HFFc6 (cell line): ENCODE measurements at regions not wholly inside any gene's neighbourhood (a gene's known extent, or its start where the extent isn't known, plus 50 kb on each side); places are given as distances from the start of the nearest gene placed in this dataset.

ENCODE experiments used
- DNase-seq: peaks from one replicate; pipeline ENCODE4 v3.0.0-alpha.2; 2018
- H3K27ac Mint-ChIP-seq: 2 replicates; pipeline ENCODE4 v1.8.0; 2020; ENCODE audit warnings: mild to moderate bottlenecking, mixed read lengths
- H3K27me3 Mint-ChIP-seq: 2 replicates; pipeline ENCODE4 v1.8.0; 2021; ENCODE audit warnings: mild to moderate bottlenecking, moderate library complexity, mixed read lengths; ENCODE audit not compliant: insufficient read depth
- H3K36me3 Mint-ChIP-seq: 2 replicates; pipeline ENCODE4 v1.8.0; 2021; ENCODE audit warnings: low read depth, mixed read lengths
- H3K4me1 Mint-ChIP-seq: 2 replicates; pipeline ENCODE4 v1.8.0; 2020; ENCODE audit warnings: low read depth, mixed read lengths
- H3K4me3 Mint-ChIP-seq: 2 replicates; pipeline ENCODE4 v1.8.0; 2020; ENCODE audit warnings: mild to moderate bottlenecking, moderate library complexity, mixed read lengths
- H3K9me3 Mint-ChIP-seq: 2 replicates; pipeline ENCODE4 v1.8.0; 2020; ENCODE audit warnings: mild to moderate bottlenecking, mixed read lengths
- CTCF ChIP-seq: fragments of 200-600 bp; sonication (generic); IDR thresholded peaks from 2 replicates; pipeline ENCODE4 v1.5.0; 2021; ENCODE audit warnings: antibody characterized with exemption, mild to moderate bottlenecking

- Mint-ChIP-seq H3K4me1 (no peaks in the 10 kb centered on the region), H3K27ac (no peak overlapping the region), H3K9me3 (peaks cover 51% of the 10 kb centered on the region), H3K27me3 (no peaks in the 10 kb centered on the region; the same call in 1 of the 2 replicates), H3K36me3 (no peaks in the 10 kb centered on the region), H3K4me3 (no peak overlapping the region)
- no peak for TF ChIP-seq CTCF
- DNase-seq: no peak
These were observed 2222.7 kb upstream of the WWC1 start for GRCh38 chr5:166068547-166069335.

DNA sequence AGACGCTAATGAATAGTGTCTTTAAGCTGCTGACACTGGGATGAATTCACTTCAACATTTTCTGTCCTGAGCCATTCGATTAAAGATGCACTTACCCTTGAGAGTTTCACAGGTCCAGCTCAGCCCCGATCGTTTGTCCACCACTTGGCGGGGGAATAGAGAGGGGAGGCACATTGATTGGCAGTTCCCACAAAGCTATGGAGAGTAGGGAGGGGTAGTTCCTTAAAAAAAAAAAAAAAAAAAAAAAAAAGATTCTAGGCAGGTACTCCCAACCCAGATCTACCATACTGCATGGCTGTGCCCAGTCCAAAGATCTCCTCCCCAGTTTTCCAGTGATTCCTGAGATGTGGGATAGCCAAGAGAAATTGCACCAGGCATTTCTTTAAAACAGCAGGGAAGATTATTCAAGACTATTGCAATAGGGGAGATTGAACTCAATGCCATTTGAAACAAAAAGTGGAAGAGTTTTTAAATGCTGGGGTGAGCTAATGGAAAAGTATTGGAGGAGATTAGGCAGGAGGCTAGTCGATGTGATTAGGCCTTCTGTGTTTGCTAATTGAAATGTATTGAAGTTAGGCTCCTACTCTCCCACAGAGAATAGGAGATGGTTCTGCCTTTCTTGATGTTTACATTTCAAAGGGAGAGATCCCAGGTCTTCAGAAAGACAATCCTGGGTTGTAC is 2217.4 kb upstream of the WWC1 start:
- no peaks in the 10 kb centered on the region; the same call in 1 of the 2 replicates for H3K27me3 Mint-ChIP-seq
- TF ChIP-seq CTCF: no peak
- DNase-seq: no peak

DNA sequence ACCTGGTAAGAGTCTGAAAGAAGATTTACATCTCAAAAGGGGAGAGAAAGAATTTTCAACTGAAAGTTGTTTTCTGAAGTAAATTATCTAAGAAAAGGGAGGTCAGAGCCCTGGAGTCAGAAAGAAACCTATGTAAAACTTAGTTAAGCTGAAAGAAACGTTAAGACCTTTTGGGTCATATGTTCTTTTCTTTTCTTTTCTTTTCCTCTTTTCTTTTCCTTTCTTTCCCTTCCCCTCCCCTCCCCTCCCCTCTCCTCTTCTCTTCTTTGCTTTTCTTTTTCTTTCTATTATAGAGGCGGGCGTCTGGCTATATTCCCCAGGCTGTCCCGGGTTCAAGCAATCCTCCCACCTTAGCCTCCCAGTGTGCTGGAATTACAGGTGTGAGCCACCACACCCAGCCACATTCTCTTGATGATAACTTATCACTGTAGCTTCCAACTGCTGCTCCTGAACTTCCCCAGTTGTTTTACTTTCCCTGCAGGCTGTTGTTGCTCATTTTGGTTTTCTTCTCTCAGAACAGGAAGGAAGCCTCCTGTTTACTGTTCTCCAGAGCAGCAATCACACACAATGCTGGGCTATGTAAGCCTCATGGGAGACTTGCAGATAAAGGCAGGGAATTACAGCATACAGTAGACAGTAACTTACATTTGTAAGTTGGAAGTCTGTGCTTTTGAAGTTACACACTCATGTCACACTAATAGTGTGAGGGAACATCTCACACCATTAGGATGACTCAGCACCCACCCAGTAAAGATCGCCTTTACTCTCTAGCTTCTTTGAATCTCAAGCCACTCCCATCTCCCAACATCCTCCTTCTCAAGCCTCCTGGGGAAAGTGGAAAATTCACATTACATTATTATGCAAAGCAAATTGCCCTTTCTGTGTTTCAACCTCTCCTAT is 2216.6 kb upstream of the WWC1 start:
- Mint-ChIP-seq H3K27ac (no peak overlapping the region), H3K36me3 (no peaks in the 10 kb centered on the region), H3K4me1 (no peaks in the 10 kb centered on the region), H3K9me3 (peaks cover 24% of the 10 kb centered on the region), H3K4me3 (no peak overlapping the region), H3K27me3 (no peaks in the 10 kb centered on the region; the same call in 1 of the 2 replicates)
- DNase-seq: no peak
- no peak for TF ChIP-seq CTCF

More for the DNA sequence above, 2217.4 kb upstream of the WWC1 start:
- no peak overlapping the region for H3K4me3 Mint-ChIP-seq
- H3K9me3 Mint-ChIP-seq: peaks cover 28% of the 10 kb centered on the region
- H3K27ac Mint-ChIP-seq: no peak overlapping the region
- H3K36me3 Mint-ChIP-seq: no peaks in the 10 kb centered on the region
- H3K4me1 Mint-ChIP-seq: no peaks in the 10 kb centered on the region

GRCh38 chr5:166083183-166083959 is 2208.1 kb upstream of the WWC1 start:
- no peak for TF ChIP-seq CTCF
- Mint-ChIP-seq H3K36me3 (no peaks in the 10 kb centered on the region), H3K9me3 (peaks cover 52% of the 10 kb centered on the region), H3K4me3 (no peak overlapping the region), H3K27ac (no peak overlapping the region), H3K27me3 (no peaks in the 10 kb centered on the region), H3K4me1 (no peaks in the 10 kb centered on the region)
- DNase-seq: no peak

- no peak for DNase-seq
- H3K36me3 Mint-ChIP-seq: no peaks in the 10 kb centered on the region
- H3K9me3 Mint-ChIP-seq: peaks cover 58% of the 10 kb centered on the region
- no peak for TF ChIP-seq CTCF
- no peaks in the 10 kb centered on the region for H3K27me3 Mint-ChIP-seq
- no peaks in the 10 kb centered on the region for H3K4me1 Mint-ChIP-seq
- H3K27ac Mint-ChIP-seq: no peak overlapping the region
- H3K4me3 Mint-ChIP-seq: no peak overlapping the region
These were observed 2204.9 kb upstream of the WWC1 start for GRCh38 chr5:166086568-166086967.
